ENCODE measurements at regions not wholly inside any gene's neighbourhood (a gene's known extent, or its start where the extent isn't known, plus 50 kb on each side); places are given as distances from the start of the nearest gene placed in this dataset.

DNA sequence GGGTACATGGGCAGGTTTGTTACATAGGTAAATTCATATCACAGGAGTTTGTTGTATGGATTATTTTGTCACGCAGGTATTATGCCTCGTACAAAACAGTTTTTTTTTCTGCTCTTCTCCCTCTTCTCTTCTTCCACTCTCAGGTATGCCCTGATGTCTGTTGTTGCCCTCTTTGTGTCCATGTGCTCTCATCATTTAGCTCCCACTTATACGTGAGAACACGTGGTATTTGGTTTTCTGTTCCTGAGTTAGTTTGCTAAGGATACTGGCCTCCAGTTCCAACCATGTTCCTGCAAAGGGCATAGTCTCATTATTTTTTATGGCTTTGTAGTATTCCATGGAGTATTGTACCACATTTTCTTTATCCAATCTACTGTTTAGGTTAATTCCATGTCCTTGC, 65.7 kb downstream of the UNC5CL start:
- DNase-seq: no peak

DNA sequence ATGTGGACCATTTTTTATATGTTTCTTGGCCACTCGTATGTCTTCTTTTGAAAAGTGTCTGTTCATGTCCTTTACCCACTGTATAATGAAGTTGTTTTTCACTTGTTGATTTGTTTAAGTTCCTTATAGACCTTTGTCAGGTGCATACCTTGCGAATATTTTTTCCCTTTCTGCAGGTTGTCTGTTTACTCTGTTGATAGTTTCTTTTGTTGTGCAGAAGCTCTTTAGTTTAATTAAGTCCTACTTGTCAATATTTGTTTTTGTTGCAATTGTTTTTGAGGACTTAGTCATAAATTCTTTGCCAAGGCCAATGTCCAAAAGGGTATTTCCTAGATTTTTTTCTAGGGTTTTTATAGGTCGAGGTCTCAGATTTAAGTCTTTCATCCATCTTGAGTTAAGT, 66.2 kb downstream of the UNC5CL start:
- DNase-seq: no peak

DNA sequence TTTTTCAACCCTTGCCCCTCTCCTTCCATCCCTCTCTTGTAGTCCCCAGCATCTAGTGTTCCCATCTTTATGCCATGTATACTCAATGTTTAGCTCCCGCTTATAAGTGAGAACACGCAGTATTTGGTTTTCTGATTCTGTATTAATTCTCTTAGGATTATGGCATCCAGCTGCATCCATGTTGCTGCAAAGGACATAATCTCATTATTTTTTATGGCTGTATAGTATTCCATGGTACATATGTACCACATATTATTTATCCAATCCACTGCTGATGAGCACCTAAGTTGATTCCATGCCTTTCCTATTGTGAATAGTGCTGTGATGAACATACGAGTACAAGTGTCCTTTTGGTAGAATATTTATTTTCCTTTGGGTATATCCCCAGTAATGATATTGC, 66.8 kb downstream of the UNC5CL start:
- DNase-seq: no peak

DNA sequence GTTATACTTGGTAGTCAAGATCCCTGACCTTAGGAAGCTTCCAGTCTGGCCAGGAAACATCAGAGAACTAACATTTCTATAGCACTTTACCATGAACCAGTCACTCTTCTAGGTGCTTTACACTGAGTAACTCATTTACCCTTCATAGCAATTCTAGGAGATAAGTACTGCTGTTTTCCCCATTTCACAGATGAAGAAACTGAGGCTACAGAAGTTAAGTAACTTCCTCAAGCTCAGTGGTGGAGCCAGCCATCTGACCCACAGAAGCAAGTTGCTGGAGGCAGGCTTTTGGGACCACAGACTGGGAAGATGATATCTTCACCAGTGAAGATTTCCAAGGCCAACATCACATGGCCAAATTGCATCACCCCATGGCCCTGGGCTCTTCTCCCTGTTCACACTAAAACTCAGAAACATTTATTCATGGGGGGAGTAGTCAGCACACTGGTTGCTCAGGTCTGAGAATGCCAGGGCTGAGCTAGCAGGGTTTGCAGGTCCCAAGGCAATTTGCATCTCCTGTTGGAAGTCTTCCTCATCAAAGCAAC, 70.3 kb downstream of the UNC5CL start:
- no peak for DNase-seq

DNA sequence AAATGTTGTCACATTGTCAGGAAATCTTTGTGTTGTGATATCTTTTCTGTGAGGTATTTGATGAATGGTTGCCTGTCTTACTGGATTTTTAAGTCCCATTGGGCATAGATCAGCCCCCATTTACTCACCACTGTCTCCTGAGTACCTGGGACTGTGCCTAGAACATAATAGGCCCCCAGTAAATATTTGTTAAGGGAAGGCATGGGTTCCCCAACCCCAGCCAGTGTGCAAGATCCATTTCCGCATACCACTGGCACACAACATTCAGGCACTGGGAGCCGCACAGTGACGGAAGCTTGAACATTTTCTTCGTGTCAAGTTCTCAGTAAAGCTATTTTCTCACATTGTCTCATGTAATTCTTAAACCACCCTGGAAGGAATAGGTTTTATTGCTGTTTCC, 72.2 kb downstream of the UNC5CL start:
- no peak for DNase-seq

DNA sequence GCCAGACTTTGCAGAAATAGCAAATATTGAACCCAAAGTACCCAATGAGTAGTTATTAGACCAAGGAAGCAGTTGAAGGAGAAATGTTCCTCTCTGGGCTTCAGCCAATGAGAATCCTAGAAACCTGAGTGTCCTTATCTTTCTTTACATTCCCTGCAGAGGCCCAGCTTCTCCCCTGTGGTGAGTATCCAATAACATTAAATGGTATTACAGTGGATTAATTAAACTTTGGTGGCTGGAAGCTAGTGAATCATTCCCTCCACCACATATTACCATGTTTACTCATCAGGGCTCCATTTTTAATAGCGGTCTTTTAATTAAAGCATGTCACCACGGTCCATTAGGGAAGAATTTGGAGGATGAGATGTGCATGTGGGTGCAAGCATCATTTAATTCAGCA, 74.0 kb downstream of the UNC5CL start:
- DNase-seq: no peak

DNA sequence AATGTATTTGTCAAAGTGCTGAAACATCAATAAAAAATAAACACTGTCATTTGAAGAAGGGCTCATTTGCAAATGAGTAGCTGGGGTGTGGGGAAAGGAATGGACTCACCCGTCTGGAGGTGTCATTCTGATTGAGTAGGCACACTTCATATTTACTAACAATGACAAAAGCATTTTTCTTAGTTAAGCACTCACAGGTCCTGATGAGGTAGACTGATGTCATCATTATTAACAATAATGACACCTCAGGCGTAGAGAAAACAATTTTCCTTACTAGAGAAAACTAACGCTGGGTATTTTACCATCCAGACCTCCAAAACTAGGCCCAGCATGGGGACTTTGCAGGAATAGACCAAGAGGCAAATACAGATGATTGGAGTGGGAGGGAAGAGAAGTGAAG, 76.0 kb downstream of the UNC5CL start:
- DNase-seq: no peak

DNA sequence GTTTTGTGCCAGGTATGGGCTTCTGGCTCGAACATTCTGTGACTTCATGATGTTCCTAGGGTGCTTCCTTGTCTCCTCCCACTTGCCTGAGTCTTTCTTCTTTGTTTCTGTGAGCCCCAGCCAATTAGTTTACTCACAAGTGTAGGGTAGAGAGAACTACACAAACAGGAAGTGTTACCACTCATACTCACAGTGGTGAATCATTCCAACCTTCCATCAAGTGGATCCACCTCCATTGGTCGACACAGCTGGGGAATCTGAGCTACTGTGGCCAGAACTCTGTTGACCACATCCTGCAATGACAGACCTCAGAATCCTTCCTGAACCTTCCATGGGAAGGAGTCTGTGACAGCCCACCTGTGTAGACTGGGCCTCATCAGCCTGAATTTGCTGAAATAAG, 76.8 kb downstream of the UNC5CL start:
- no peak for DNase-seq

DNA sequence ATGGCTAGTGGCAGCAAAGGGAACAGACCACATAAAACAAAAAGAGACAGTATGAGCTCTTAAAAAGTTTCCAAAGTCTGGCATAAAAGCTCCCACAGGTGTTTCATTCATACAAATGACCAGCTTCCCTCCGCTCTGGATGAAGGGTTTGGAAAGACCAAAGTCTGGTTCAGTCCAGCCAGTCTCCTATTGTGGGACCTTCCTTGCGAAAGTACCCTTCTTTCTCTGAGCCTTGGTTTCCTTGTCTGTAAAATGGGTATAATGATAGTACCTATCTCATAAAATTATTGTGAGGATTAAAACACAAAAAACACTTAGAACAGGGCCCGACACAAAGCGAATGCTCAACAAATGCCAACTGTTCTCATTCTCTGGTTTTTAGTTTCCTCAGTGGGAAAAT, 77.2 kb downstream of the UNC5CL start:
- DNase-seq: no peak

DNA sequence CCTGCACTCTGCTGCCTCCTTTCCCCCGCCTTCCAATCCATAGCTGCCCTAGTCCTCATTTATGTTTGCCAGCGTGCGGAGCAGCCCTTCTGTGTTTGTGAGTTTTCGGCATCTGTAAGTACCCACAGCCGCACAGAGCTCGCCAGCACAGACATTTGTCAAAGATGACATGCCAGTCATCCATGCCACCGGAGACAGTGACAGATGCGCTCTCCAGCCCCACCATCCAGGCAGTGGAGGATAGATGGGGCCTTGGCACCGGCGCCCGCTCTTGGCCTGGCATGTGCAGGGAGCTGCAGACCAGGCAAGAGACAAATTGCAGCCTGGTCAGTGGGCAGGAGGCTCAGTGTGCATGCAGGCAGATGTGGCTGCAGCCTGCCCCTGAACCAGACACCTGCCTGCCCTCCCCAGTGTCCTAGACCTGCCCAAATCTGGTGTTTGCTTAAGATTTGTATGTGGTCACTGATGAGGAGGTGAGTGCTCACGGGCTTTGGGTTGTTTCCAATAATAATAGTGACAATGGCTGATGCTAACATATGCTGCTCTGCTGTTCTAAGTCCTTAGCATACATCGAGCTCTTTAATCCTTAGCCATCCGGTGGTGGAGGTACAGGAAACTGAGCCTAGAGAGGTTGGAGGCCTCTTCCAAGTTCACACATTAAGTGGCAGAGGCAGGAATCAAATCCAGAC, 78.1 kb downstream of the UNC5CL start:
- no peak for DNase-seq

DNA sequence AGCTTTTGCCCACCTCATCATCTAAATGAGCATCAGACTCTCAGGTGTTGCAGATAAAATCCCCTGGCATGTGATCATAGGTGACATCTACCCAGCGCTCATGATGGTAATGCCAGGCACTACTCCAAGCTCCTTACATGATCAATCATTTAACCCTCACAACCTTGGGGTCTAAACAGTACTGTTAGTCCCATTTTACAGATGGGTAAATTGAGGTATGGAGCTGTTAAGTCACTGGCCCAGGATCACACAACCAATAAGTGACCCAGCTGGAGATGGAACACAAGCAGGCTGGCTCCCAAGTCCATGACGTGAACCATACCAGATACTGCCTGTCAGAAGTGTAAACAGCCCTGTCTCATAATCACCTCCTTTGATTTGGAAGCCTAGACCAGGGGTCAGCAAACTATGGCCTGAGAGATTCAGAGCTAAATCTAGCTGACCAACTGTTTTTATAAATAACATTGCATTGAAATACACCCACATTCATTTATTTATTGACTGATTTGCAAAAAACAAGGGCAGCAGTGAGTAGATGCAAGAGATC, 79.2 kb downstream of the UNC5CL start:
- no peak for DNase-seq

DNA sequence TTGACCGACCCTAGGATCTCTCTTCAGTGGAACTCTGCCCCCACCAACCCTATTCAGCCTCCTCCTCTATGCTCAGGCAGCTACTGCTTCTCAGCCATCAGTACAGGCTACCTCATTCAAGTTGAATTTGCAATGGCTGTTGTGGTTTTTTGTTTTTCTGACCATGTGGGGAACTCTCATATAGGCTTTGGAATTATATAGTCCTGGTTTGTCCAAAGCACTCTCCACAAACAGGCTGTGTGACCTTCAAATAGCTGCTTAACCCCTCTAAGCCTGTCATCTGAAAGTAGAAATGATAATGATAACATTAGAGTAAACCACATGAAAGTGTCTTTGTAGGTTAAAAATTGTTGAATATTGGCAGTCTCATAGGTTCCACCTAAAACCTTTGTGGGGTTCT, 80.3 kb downstream of the UNC5CL start:
- DNase-seq: no peak

DNA sequence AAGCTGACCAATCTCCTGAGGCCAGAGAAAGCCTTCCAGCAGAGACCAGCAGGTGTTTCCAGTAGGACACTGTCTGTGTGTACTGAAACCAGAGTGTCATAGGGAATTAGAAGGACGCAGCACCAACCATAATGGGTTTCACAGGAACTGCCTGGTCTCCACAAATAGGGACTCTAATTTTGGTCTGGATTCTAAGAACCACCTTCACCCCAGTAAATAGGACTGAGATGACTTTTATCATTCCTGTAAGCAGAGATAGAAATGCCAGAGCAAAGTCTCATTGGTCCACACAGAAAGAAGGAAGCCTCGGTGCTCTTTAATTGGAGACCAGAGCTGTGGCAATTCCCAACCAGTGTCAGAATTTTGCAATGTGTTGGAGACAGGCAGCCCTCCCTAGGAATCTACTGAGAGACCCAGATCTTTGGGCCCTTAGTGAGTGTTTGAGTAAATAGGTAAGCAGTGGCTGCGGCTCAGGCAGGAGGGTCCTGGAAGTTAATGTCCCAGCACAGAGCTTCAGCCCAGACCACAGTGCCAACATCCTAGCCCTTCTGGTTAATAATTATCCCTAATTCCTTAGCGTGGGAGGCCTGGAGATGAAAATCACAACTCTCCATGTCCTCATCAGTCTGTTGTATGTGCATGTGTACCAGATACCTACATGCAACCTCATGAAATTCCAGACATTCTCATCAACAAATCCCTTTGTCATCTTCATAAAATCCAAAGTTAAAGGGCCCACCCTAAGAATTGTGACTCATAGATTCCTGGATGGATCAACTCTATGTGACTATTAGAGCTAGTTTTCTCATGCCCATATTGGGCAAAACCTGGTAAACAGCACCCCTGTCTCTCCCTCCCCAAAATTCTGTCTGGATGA, 81.2 kb downstream of the UNC5CL start:
- no peak for DNase-seq

DNA sequence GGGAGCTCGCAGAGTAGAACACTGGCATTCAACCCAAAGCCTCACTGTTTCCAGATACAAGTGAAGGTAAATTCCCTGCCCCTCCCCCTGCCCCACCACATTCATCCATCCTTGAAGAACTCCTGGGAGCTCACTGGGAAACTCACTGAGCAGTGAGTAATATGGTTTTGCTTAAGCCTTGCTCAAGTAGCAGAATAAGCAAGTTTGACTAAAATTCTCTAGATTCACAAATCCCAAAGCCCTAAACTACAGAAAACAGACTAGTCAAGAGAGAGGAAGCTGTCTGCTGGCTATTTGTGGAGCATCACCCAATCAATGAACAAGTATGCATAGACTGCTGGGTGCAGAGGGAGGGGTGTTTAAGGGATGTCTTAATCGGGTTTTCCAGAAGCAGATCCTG, 82.1 kb downstream of the UNC5CL start:
- no peak for DNase-seq

DNA sequence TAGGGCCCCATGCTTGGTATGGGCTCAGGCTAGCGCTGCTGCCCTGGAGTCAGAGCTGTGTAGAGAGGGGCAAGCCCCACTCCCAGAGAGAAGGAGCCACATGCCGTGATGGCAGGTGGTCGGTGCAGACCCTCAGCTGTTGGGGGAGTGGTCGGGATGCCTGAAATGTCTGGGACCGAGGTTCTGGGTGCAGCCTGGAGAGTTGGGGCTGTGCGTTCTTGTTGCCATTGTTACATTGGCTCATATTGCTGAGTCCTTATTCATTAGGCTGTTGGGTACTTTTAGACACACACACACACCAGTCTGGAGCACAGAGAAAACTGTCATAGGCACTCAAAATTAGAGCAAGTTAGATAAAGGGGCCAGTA, 83.9 kb downstream of the UNC5CL start:
- DNase-seq: no peak

DNA sequence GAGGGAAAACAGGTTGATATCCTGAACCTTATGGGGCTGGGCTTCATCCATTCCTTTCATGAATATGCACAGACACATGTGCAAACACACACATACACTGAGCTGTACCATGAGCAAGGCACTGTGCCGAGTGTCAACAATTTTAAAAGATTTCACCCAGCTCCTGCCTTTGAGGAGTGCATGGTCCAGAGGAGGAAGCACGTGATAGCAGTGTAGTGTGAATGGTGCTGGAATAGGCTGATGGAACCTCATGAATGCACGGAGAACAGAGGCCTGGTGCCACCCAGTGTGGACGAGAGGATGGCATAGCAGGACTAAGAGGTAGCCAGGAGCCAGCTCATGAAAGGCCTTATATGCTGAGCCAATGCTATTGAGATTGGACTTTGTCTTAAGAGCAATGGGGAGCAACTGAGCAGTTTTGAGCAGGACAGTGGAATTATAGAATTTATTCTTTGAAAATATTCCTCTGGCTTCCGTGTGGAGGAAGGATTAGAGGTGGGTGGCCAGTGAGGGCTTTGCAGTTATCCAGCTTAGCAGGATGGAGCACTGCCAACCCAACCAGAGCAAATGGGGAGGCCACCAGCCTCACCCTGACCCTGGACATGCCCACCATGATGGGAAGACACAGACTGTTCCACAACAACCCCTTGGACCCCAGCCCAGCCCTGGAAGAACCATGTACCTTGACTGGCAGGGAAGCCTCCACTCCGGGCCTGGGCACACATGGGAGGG, 84.4 kb downstream of the UNC5CL start:
- no peak for DNase-seq

DNA sequence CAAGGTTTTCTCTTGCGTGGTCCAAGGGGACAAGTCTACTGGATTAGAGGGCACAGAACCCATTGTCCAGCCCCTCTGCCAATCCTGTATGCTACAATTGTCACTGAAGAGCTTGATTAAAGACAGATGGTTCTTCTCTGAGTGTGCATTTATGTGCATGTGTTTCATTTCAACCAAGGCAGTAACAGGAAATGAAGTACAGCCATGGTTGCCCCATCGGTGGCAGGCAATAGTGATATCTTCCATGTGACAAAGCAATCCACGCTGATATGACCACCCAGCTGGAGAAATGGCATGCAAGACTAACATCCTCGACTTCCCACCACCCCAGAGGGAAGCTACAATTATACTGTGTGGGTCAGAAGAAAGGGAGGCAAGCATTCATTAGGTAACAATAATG, 85.5 kb downstream of the UNC5CL start:
- no peak for DNase-seq

DNA sequence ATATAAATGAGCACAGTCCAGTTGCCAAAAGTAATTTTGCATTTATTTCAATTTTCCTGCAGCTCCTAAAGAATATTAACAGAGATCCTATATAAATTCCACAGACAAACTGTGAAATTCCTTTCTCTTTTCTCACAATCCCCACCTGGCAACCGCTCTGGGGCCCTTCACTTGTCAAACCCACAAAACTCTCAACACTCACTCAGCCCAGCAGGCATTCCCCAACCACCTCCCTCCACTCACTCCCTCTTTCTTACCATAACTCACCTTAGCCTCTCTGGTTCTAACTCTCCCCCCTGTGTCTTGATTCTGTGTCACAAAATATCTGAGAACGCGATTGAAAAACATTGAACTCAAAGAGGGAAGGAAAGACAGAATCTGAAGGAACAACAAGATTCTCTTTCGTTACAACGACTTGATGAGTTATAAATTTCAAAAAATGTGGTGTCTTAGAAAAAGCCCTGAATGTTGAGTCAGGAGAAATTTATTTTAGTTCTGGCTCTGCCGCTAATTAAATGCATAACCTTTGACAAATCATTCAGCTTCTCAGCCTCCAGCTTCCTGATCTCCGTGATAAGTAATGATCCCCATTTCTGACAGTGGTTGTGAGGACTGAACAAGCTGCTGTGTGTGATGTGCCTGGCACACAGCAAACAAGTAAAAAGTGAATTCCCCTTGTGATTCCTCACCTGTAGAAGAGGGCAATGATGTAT, 87.9 kb downstream of the UNC5CL start:
- DNase-seq: no peak

DNA sequence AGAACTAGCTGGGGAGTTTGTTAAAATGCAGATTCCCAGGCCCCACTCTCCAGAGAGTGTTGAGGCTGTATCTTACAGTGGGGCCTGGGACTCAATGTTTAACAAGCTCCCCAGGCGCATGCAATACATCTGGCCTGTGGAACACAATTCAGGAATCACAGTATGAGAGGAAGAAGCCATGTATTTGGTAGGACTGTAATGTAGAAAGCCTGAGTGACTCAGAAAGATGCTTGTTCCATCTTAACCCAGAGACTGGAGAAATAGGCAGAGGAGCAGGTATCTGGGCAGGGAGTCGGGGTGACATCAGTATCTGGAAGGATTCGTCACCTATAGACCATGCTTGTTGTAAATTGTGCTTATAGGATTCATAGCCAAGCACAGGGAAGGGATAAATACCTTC, 90.5 kb downstream of the UNC5CL start:
- DNase-seq: no peak

DNA sequence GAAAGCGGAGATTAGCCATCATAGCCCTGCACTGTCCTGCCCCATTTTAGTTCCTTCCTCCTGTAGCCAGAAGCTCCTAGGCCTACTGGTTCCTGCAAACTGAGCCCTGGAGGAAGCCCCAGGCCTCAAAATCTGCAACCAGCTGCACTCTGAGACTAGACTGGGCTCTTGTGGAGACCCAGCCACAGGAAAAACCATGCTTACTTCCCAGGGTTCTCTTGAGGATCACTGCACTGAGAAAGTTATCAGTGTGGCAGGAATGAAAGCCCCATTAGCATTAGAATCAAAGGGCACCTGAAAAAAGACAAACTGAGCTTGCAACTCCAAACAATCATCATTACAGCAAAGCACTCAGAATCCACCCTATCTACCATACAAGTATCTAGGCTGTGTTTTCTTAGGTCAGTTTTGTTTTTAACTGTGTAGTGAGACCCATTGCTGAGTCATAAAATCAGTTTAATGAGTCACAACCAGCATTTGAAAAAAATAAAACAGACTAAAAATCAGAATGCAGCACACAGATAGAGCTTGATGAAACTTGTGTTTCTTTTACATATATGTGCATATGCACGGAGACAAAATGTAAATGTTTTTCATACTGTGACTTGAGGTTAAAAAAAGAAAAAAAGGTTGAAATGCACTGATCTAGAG, 91.0 kb downstream of the UNC5CL start:
- no peak for DNase-seq

DNA sequence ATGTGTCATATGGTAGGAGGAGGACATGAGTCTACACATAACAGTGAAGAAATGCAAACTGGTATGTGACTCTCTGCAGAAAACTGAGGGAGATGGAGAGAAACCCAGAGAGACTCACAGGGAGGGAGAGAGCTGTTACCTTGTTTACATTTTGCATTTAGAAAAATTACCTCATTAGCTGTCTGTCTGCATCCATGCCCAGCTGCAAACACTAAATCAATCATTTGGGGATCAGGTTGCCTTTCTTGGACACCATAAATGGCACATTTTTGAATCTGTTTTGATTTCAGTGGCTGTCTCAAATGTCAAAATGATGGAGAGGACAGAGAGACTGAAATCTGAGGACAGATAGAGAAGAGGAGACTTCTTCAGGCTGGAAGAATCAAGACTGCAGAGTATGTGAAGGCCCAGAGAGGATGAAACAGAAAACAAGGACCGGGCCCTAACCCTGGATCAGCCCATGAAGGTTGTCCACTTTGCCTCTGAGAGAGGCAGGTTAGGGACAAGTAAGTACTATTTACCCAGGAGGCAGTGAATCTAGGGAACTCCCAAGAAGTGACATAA, 92.2 kb downstream of the UNC5CL start:
- DNase-seq: no peak

DNA sequence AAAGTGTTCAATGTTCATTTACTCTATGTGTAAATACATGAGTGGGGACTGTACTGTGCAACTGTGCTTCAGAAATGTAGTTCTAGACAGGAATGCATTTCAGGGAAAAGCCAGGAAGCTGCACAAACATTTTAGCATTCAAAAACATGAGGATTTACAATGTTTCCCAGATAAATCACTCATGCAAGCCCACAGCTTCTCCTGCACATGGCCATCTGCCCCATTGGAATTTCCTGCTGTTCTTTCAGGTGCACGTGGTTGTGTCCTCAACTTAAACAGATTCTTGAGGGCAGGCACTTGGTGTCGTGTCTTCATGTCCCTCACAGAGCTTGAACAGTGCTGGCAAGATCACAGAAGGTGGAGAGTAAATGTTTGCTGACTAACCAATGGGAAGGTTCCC, 101.5 kb downstream of the UNC5CL start:
- DNase-seq: no peak
